HG03097 (cell line): ENCODE measurements at regions not wholly inside any gene's neighbourhood (a gene's known extent, or its start where the extent isn't known, plus 50 kb on each side); places are given as distances from the start of the nearest gene placed in this dataset.
"Not testable (repeated sequence)": the region's sequence is repeated elsewhere in the genome, so short reads cannot be mapped to it uniquely, and the experiment has no call there.

Experiments used
- ATAC-seq: cut with Tn5 transposase; IDR thresholded peaks from one replicate; pipeline ENCODE4 v1.9.1; 2021; ENCODE audit not compliant: unreplicated experiment, low FRiP score

GRCh38 chr6:27095914-27096313 lies 151.6 kb upstream of the PRSS16 start:
- ATAC-seq, result no peak

DNA sequence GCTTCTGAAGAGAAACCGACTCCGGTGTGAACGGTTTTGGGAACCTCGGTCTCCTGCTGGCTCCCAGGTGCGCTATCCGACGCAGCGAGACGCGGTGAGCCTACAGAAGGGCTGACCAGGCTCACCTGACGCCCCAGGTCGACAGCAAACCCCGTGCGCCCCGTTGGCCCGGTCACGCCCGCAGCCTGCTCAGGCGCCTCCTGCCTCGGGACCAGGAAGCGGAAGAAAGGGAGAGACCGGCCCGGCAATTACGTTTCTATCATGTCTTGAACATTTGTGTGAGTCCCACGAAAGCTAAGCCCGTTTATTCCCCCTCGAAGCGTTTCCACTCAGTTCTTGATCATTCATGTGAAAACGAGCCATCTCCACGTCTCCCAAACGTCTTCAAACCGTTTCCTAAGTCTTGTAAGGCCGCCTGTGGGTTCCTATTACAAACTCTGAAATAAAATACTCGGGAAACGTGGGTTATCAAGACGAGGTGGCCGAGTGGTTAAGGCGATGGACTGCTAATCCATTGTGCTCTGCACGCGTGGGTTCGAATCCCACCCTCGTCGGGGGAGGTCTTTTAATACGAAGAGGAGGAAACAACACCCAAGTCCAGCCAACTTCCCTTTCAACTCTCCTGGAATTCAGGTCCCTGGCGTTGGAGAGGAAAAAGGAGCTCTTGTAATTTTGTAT lies 150.5 kb upstream of the PRSS16 start:
- ATAC-seq, result no peak

GRCh38 chr6:27098956-27099355 lies 148.5 kb upstream of the PRSS16 start:
- ATAC-seq, result no peak

GRCh38 chr6:27100921-27101320 lies 146.6 kb upstream of the PRSS16 start:
- no peak for ATAC-seq

GRCh38 chr6:27101824-27102223 lies 145.7 kb upstream of the PRSS16 start:
- ATAC-seq, result no peak

GRCh38 chr6:27106382-27106781 lies 141.1 kb upstream of the PRSS16 start:
- no peak for ATAC-seq

DNA sequence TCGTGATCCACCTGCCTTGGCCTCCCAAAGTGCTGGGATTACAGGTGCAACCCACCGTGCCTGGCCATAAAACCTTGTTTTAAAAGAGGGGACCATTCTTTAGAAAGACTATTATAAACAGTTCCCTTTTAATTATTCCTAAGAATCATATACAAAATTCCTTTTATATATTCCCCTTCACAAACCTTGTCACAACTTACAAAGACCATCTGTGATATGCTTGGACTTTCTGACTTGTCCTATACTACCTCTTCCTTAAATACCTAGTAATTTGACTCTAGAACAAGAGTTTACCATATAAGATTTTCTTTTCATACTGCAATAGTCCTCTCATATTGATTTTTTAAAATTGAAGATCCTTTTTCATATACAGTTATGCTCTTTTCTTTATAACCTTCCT lies 135.8 kb upstream of the PRSS16 start:
- ATAC-seq, result no peak

GRCh38 chr6:27112974-27113373 lies 134.5 kb upstream of the PRSS16 start:
- ATAC-seq, result no peak

DNA sequence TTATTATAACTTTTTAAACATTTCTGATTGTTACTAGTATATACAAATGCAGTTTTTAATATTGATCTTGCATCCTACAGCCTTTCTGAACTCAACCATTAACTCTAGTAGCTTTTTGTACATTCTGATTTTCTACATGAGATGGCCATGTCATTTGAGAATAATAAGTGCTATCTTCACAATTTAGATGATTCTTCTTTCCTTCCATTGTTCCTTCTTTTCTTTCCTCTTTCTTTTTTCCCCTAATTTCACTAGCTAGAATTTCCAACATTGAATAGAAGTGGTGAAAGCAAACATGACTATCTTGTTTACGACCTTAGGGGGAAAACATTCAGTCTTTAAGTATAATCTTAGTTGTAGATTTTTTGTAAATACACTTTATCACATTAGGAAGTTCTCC lies 128.2 kb upstream of the PRSS16 start:
- no peak for ATAC-seq

GRCh38 chr6:27119761-27120160 lies 127.7 kb upstream of the PRSS16 start:
- no peak for ATAC-seq

DNA sequence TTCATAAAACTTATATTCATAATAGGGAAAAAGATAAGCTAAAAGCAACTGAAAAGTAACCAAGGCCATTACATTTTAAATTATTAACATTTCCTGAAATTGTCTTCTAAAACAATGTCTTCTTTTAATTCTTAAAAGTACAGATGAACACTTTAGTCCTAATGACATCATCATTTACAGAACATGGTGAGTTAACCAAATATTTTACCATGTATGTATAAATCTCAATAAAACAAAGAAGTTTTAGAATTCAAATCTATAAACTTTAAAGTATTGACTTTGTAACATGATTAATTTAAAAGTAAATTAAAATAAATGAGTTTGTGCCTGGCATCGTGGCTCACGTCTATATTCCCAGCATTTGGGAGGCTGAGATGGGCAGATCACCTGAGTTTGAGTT lies 125.9 kb upstream of the PRSS16 start:
- ATAC-seq, result no peak

DNA sequence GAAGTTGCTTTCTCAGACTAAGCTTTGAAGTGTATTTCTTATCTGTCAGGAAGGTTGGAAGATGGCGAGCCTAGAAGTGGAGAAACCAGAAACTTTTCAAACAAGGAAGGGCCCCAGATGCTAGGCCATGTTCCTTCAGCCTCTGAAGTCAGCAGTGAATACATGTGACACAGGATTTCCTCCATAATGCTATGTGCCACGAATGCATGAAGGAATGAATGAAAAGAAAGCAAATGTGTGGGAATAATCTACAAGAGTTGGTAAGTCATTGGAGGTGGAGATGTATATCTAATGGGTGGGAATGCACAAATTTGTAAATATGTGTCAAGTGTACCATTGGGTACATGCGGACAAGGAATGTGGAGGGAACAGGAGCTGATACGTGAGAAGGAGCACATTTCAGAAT lies 123.2 kb upstream of the PRSS16 start:
- ATAC-seq, result no peak

DNA sequence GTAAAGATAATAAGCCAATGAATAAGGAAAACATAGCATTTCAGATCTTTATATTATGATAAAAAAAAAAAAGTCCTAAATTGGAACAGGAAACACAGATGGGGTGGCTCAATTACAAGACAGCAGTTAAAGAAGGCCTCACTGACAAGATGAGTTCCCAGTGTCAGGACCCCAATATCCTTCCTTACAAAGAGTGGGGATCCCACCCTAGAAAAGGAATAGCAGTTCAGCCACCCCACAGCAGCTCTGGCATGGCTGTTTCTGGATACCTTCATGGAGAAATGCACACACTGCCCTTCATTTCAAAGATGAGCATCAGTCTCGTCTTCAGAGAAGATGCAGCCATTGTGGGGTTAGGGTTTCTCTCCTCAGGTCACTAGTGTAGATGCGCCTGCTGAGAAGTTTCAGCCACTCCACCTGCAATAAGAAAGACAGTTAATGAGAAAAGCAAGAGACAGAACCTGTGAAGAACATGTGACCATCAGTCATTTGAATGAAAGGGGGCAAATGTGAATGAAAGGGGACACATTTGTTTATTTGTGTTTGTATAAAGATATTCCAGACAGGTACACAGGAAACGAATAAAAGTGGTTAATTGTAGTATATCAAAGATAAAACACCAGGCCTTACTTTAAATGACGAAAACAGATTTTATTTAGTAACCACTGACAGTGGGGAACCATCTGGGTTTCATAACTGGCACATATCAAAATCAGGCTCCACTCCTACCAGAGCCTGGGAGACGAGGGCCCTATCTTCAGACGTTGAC lies 121.3 kb upstream of the PRSS16 start:
- ATAC-seq, result no peak

GRCh38 chr6:27126815-27127537 lies 120.5 kb upstream of the PRSS16 start:
- ATAC-seq, result peak; percentile 48

- not testable (repeated sequence) for ATAC-seq
These were observed 119.6 kb upstream of the PRSS16 start for GRCh38 chr6:27127874-27128273.

DNA sequence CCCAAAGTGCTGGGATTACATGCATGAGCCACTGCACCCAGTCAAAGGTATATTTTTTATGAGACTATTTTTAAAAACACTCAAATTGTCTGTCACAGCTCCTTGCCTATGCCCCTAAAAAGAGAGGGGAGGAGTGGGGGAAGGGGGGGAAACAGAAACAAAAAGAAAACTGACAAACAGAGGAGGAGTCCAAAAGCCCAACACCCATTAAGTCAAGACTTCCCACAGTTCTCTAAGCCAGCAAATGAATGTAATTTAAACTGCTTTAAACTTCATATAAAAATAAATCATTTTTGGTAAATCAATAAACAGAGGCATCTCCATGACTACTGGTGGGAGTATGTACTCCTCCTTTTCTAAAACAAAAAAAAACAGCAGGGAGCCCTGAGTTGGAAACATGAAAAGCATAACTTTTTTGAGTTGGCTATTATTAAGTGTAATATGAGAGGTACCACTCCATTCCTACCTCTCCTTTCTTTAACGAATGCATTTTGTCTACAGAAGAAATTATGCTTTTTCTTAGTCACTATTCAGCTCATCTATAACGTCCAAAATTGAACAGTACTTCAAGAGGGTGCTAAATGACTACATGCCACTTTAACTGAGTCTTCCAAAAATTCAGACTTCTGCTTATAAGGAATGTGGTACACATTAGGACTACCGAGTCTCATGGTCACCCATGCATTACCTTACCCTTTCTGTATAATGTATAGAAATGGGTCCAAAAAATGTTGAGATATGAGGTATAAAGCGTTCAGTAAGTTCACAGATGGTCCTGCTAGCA lies 119.0 kb upstream of the PRSS16 start:
- no peak for ATAC-seq

DNA sequence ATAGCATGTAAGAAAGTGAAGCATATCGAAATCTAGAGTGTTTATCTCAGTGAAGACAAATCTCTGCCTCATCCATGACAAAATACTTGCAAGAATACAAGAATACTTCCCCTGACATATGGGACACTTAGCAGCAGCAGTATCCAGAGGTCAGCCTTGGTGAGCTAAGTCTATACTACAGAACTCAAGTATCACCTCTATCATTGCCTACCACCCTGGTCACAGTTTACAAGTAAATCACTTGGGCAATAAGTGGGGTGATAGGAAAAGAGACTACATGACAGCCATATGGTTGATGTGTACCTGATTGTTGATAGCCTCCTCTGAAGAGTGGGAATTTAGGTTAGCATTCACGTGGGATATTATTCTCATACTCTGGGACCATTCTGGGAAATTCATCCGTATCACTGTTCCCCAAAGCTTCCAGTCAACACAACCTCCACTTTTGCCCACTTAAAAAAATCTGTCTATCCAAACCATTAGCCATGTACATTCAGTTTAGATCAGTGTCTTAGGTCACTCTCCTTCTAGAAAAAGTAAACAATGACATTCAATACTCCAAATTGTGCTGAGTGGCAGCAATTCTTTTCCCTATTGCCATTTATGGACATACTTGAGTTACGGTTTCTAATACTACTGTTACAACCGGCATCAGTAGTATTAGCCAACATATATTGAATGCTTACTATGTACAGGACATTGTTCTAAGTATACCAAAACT lies 118.2 kb upstream of the PRSS16 start:
- ATAC-seq, result no peak

DNA sequence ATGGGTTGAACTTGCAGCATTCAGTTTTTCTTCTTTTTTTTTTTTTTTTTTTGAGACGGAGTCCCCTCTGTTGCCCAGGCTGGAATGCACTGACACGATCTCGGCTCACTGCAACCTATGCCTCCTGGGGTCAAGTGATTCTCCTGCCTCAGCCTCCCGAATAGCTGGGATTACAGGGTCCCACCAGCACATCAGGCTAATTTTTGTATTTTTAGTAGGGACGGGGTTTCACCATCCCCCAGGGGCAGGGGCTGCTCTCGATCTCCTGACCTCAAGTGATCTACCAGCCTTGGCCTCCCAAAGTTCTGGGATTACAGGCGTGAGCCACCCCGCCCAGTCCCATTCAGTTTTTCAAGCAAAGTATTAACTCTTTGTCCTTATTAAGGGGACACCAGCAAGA lies 117.6 kb upstream of the PRSS16 start:
- no peak for ATAC-seq

DNA sequence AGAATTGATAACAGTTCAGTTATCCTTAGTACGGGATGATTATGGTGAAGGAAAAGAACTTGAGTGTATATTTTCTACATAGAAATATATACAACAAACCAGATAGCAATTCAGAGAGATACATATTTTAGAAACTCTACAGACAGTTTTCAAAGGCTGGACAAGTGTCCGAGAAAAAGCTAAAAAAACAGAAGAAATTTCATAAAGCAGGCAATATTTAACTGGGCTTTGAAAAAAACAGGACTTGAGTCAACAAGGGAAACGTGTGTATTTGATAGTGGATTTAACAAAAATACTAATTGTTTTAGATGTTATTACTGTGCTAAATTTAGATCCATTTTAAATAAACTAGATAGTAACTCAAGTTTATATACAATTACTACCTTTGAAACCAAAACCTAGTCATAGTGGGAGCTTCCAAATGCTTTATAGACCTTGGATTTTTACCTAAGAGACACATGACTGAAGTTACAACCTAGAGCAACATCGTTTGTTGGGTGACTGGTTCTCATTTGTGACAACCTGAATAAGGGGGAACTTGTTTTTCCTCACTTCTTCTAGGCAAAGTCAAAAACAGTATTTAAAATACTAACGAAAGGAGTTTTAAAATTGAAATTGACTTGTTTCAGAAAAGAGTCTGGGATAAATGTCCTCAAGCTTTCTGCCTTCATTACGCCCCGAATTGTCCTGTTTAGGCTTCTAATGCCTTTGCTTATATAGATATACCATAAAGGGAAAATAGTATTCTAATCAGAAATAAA lies 116.7 kb upstream of the PRSS16 start:
- ATAC-seq, result no peak

GRCh38 chr6:27132282-27132531 lies 115.3 kb upstream of the PRSS16 start:
- not testable (repeated sequence) for ATAC-seq
